Islet precursor cell (in vitro differentiated cells): ENCODE measurements at regions not wholly inside any gene's neighbourhood (a gene's known extent, or its start where the extent isn't known, plus 50 kb on each side); places are given as distances from the start of the nearest gene placed in this dataset.
"Not testable (repeated sequence)": the region's sequence is repeated elsewhere in the genome, so short reads cannot be mapped to it uniquely, and the experiment has no call there.

Experiments
- DNase-seq: peaks from one replicate; pipeline ENCODE4 v3.0.0-alpha.2; 2018

- no peak for DNase-seq
Measured at GRCh38 chr2:8225798-8226197, 456.1 kb upstream of the ID2 start.

- DNase-seq = no peak
Measured at GRCh38 chr2:8229546-8229986, 452.3 kb upstream of the ID2 start.

- no peak for DNase-seq
Measured at GRCh38 chr2:8230466-8230865, 451.4 kb upstream of the ID2 start.

- no peak for DNase-seq
Measured at GRCh38 chr2:8231902-8232301, 450.0 kb upstream of the ID2 start.

GRCh38 chr2:8232871-8233270 is 449.0 kb upstream of the ID2 start:
- DNase-seq = no peak

- no peak for DNase-seq
Measured at GRCh38 chr2:8234253-8234652, 447.6 kb upstream of the ID2 start.

- no peak for DNase-seq
Measured at GRCh38 chr2:8234757-8235374, 447.0 kb upstream of the ID2 start.

GRCh38 chr2:8235419-8235818 is 446.4 kb upstream of the ID2 start:
- DNase-seq = no peak

GRCh38 chr2:8236391-8236790 is 445.5 kb upstream of the ID2 start:
- DNase-seq = no peak

- no peak for DNase-seq
Measured at GRCh38 chr2:8238521-8239230, 443.2 kb upstream of the ID2 start.

GRCh38 chr2:8239531-8240088 is 442.2 kb upstream of the ID2 start:
- no peak for DNase-seq

GRCh38 chr2:8241317-8241716 is 440.5 kb upstream of the ID2 start:
- no peak for DNase-seq

- no peak for DNase-seq
Measured at GRCh38 chr2:8242739-8243138, 439.1 kb upstream of the ID2 start.

GRCh38 chr2:8243748-8244400 is 438.0 kb upstream of the ID2 start:
- DNase-seq = no peak

- DNase-seq = no peak
Measured at GRCh38 chr2:8244639-8245038, 437.2 kb upstream of the ID2 start.

GRCh38 chr2:8246137-8246536 is 435.7 kb upstream of the ID2 start:
- no peak for DNase-seq

GRCh38 chr2:8247905-8248622 is 433.8 kb upstream of the ID2 start:
- DNase-seq = no peak

- no peak for DNase-seq
Measured at GRCh38 chr2:8248623-8248957, 433.3 kb upstream of the ID2 start.

GRCh38 chr2:8249141-8249540 is 432.7 kb upstream of the ID2 start:
- no peak for DNase-seq

- DNase-seq = no peak
Measured at GRCh38 chr2:8249769-8250168, 432.1 kb upstream of the ID2 start.

- DNase-seq = not testable (repeated sequence)
Measured at GRCh38 chr2:8250290-8250689, 431.6 kb upstream of the ID2 start.

GRCh38 chr2:8251291-8251690 is 430.6 kb upstream of the ID2 start:
- no peak for DNase-seq

- no peak for DNase-seq
Measured at GRCh38 chr2:8251856-8252255, 430.0 kb upstream of the ID2 start.
